AG09309 (cell line): ENCODE measurements at regions not wholly inside any gene's neighbourhood (a gene's known extent, or its start where the extent isn't known, plus 50 kb on each side); places are given as distances from the start of the nearest gene placed in this dataset.

ENCODE experiments used
- DNase-seq: peaks from one replicate; pipeline ENCODE4 v3.0.0-alpha.2; 2010; ENCODE audit warnings: low read depth
- H3K4me3 ChIP-seq: 2 replicates; pipeline ENCODE4 v1.5.1; 2011; ENCODE audit warnings: mild to moderate bottlenecking, low read depth, low read length, moderate library complexity; ENCODE audit not compliant: control insufficient read depth
- TF ChIP-seq, protein P1 (sequence below): IDR thresholded peaks from 2 replicates; pipeline ENCODE4 v1.5.1; 2011; ENCODE audit warnings: mild to moderate bottlenecking, low read depth, low read length, inconsistent platforms; ENCODE audit not compliant: insufficient read depth, control insufficient read depth; ENCODE audit errors: missing control alignments

DNA sequence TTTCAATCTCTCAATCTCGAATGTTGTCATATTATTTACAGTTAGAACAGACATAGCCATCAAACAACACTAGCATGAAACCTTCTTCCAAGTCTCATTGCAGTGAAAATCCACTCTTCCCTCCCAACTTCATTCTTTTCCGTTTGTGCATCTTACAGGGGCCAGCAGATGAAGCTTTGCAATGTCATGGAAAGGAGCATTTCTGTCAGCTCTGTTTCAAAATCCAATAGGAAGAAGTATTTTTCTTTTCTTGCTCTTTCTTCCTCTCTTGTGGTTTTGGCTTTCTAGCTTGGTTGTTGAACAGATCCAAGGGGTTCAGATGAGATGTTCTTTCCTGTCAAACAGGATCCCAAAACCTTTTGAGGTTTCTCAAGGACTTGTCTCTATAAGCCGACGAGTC lies 416.6 kb downstream of the AEBP2 start:
- no peak overlapping the region for H3K4me3 ChIP-seq
- no peak for DNase-seq
- TF ChIP-seq, protein P1, sequence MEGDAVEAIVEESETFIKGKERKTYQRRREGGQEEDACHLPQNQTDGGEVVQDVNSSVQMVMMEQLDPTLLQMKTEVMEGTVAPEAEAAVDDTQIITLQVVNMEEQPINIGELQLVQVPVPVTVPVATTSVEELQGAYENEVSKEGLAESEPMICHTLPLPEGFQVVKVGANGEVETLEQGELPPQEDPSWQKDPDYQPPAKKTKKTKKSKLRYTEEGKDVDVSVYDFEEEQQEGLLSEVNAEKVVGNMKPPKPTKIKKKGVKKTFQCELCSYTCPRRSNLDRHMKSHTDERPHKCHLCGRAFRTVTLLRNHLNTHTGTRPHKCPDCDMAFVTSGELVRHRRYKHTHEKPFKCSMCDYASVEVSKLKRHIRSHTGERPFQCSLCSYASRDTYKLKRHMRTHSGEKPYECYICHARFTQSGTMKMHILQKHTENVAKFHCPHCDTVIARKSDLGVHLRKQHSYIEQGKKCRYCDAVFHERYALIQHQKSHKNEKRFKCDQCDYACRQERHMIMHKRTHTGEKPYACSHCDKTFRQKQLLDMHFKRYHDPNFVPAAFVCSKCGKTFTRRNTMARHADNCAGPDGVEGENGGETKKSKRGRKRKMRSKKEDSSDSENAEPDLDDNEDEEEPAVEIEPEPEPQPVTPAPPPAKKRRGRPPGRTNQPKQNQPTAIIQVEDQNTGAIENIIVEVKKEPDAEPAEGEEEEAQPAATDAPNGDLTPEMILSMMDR: no peak

GRCh38 chr12:19856389-19856788 lies 417.1 kb downstream of the AEBP2 start:
- no peak overlapping the region for H3K4me3 ChIP-seq
- TF ChIP-seq, protein P1: no peak
- DNase-seq: no peak

DNA sequence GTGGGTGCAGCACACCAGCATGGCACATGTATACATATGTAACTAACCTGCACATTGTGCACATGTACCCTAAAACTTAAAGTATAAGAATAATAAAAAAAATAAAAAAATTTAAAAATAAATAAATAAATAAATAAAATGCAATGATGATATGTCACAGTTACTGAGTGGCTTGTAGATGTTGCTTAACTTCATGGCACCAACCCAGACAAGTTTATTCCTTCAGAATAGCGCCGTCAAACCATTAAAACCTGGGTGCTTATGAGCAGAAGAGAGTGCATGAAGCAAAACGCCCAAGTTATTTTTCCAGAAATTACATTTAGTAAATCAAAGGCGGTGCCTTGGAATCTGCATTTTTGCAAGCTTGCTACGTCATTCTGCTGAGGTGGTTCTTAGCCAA lies 417.9 kb downstream of the AEBP2 start:
- DNase-seq: no peak
- H3K4me3 ChIP-seq: no peak overlapping the region
- TF ChIP-seq, protein P1: no peak

GRCh38 chr12:19867151-19867550 lies 427.9 kb downstream of the AEBP2 start:
- no peak overlapping the region for H3K4me3 ChIP-seq
- TF ChIP-seq, protein P1: no peak
- no peak for DNase-seq

GRCh38 chr12:19867970-19868369 lies 428.7 kb downstream of the AEBP2 start:
- H3K4me3 ChIP-seq: no peak overlapping the region
- TF ChIP-seq, protein P1: no peak
- no peak for DNase-seq

GRCh38 chr12:19869413-19869812 lies 430.1 kb downstream of the AEBP2 start:
- DNase-seq: no peak
- no peak overlapping the region for H3K4me3 ChIP-seq
- TF ChIP-seq, protein P1: no peak
